DMS 273 treated with DMSO at 0.1 percent for 48 hours (cell line): ENCODE measurements at regions not wholly inside any gene's neighbourhood (a gene's known extent, or its start where the extent isn't known, plus 50 kb on each side); places are given as distances from the start of the nearest gene placed in this dataset.

Experiments
- DNase-seq: peaks from one replicate; lab custom pipeline; 2025; lab: John Stamatoyannopoulos, UW

DNA sequence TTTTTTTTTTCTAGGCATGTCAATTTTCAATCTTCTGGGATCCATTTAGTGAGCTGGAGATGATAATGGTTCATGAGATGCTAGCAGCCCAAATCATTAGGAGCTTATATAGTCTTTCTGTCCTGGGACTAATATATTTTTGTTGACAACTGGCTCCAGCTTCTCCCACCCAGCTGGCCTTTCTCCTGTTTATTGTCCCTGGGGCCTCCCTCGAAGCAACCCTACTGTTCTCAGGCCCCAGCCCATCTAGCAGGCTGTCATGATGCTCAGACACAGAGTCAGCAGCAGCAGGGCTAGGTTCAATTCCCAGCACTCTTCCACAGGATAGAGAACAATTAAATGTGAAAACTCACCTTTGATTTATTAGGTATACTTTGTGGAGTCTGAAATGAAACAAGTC lies 127.6 kb upstream of the MID1 start:
- DNase-seq = no peak

DNA sequence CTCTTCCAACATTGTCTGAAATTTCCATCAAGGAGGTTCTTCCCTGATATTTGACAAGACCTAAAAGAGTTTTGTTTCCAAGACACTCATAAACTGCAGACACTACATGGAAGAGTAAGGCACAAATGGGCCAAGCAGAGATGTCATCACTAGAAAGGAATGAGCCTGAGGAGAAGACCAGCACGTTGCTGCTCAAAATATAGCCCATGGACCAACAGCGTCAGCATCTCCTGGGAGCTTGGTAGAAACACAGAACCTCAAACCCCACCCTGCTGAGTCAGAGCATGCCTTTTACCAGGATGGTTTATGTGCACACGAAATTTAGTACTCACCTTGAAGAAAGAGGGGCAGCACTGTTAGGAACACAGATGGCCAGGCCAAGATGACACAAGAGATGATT lies 128.7 kb upstream of the MID1 start:
- no peak for DNase-seq

GRCh38 chrX:10750581-10750980 lies 130.2 kb upstream of the MID1 start:
- no peak for DNase-seq

DNA sequence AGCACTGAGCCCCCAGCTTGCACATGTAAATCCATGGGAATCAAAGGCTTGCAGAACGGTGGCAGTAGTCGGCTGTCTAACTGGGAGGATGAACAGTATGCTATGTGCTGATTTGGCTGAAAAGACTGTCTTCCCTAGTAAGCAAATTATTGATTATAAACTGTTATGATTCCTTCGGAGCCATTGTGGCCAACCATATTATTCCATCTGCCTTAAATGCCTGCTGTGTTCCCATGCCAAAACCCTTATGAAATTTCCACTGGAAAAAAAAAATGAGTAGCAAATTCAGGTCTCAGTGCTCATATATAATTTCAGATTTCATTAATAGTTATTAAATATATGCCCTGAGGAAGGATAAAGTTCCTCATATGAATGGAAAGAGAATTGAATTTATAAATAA lies 132.7 kb upstream of the MID1 start:
- DNase-seq = no peak

GRCh38 chrX:10754445-10754844 lies 134.1 kb upstream of the MID1 start:
- DNase-seq = no peak

DNA sequence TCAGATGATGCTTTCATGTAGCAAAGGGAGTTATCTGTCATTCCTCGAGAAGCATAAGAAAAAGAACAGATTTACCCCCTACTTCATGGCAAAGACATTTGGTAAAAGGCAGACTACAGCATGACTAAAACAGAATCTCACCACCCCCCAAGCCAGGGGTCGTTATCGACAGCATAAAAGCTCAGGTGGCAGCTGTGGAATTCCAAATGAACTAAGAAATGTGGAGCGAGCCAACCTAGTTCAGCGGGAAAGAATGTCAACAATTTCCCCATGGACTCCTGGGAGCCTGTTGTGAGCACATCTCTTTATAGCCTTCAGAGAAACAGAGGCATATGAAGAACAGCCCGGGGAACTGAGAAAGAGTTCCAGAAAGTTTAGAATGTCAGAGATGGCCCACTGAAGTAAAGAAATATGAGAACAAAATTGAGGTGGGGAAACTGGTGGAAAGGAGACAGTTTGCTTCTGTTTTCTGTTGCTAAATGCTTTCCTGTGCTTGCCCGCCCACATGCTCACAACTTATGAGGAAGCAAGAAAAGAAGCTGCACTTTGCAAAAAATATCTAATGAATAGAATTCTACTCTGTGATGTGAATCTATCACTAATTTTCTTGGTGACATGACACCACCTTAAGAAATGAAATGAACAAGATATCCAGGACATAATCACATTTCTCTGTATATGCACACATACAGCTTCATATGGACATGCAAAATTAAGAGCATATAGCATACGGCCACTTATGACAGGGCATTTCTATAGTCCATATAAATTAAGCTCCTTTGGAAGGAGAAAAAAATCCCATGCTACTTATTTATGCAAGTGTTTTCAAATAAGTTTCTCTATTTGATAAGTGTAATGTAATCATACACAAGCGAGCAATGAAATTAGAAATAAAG lies 135.3 kb upstream of the MID1 start:
- DNase-seq = no peak

DNA sequence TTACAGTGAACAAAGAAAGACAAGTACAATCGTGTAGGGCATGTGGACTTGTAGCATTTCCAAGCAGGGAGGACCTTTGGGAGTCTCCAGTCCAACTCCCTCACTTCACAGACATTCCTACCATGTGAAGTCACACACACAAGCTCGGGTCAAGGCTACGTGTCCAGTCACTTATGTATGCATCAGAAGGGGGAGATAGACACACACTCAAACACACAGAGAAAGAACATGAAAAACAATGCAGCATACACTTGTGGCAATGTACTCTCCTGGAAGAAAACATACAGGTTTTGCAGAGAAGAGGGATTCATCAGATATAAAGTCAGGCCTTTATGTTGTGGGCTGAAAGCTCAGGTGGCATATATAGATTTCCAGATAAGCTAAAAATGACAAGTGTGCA lies 136.1 kb upstream of the MID1 start:
- DNase-seq = no peak

- DNase-seq = no peak
Measured at GRCh38 chrX:10759141-10759799, 138.9 kb upstream of the MID1 start.

DNA sequence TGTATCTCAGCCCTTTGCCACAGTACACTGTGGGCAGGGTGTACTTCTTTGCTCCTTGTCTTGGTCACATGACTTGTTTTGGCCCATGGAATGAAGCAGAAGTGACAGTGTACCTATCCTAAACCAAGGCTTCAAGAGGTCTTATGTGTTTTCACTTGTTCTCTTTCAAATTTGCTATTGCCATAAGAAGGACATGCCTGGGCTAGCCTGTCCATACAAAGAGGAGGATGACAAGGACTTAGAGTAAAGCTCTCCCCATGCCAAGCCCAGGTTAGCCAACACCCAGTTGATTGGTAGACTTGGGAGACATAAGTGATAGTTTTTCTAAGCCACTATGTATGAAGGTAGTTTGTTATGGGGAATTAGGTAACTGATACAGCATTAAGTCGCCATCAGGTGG lies 141.1 kb upstream of the MID1 start:
- no peak for DNase-seq

DNA sequence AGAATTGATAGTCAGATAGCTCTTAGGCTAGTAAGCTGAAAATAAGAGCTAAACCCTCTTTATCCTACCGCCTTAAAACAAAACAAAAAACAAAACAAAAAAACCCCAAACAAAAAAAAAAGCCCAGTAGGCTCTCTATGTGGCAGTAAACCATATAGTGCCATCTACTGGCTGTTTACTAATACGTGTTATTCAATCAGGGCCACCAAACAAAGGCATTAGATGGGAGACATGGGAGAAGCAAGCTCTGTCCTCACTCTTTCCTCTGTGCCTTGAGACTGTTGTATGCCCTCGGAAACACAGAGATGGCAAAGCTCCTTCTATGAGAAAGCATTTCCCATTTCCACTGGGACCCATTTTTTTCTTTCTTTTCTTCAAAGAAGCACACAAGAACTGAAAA lies 148.8 kb upstream of the MID1 start:
- DNase-seq = peak; percentile 49

DNA sequence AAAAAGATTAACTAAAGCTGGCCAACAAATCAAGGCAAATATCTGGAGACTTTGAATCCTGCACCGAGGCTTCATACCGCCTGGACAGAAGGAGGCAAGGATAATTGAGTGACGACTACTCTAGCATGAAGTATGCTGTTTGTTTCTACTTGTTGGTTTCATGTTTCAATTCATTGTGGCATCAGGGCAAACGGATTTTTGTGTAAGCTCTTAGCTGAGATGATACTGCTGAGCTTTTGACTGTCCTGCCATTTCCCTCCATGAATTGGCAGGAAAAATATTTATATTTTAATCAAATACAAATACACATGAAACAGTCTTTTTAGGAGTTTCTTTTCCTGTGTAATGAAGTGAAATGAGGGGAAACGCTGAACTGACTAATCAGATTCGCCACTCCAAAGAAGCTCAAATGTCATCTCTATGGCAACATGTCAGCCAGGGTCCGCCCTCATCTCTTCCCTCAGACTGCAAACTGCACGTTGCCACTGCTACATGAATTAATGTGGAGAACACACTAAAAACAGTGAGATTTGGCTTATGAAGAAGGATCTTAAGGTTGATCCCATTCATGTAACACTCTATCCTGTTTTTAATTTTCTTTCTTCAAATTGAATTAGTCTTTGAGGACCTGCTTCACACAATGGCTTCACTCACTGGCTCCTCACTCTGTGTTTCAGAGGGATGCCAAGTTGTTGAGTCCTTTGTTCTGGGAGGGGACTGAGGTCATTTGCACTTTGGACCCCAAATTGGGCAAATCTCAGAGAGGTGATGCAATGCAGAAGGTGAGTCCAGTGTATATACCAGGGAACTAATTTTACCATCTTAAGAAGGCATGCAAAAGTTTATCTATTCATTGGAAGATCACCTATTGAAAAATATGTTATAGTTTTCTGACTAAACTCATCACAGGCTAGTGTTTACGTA lies 149.6 kb upstream of the MID1 start:
- peak; percentile 60 for DNase-seq

GRCh38 chrX:10773318-10773717 lies 152.9 kb upstream of the MID1 start:
- no peak for DNase-seq

DNA sequence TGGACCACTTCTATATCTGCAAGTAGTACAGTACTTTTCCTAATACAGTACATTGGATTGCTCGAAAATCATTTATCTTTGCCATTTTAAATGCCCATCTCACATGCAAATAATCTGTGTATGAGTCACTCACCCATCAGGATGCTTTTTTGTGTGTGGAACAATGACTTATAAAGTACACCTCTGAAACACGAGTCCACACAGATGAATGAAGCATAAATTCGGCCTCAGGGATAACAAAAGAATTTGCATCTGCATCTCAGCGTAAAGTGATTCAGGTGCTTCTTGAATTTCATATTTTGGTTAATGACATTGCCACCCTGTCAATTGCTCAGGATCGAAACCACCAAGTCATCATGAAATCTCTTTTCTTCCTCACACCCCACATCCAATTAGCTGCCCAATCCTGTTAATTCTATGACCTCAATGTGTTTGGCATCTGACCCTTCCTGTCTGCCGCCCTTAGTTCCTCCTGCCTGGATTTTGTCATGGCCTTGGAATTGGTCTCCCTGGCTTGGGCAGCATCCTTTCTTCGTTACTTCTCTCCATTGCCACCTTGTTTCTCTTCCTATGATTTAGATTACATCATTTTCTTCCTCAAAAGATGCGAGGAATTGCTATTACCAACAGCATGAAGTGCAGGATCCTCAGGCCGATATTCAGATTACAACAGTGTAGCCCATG lies 161.6 kb upstream of the MID1 start:
- DNase-seq = no peak

- no peak for DNase-seq
Measured at GRCh38 chrX:10783451-10783995, 163.1 kb upstream of the MID1 start.

GRCh38 chrX:10787264-10787663 lies 166.9 kb upstream of the MID1 start:
- no peak for DNase-seq

DNA sequence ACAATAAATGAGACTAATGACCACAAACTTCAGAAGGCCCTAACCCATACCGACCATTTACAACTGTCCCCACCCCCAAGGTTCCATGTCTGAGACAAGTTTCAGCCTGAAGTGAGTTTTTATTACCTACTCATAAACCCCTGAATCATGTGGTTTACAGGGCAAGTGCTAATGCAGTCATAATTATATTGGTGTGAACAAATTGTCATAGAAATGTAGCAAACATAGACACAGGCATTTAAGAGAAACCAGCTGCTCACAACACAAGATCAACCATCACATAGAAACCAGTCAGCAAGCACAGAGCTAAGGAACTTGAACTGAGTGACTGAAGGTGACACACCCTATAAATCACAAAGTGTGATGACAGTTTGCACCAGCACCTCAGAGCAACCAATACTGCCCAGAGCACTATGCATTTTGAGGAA lies 173.8 kb upstream of the MID1 start:
- DNase-seq = no peak

DNA sequence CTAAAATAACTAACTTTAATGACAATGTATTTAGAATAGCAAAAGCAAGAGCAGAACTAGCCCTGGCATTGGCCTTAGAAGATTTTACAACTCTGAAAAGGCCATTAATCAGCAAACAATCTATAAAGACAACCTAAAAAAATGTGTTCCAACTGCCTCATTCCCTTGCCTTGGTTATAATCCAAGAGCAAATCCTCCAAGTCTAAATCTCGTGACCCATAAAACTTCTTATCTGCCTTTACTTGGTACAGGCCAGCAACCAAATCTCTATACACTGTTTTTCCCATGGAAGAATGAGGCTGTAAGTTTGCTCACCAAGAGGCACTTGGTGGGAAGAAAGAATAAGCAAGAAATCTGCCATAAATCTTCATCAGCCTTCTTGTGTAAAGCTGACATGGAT lies 175.3 kb upstream of the MID1 start:
- no peak for DNase-seq

- DNase-seq = no peak
Measured at GRCh38 chrX:10797466-10797865, 177.1 kb upstream of the MID1 start.

DNA sequence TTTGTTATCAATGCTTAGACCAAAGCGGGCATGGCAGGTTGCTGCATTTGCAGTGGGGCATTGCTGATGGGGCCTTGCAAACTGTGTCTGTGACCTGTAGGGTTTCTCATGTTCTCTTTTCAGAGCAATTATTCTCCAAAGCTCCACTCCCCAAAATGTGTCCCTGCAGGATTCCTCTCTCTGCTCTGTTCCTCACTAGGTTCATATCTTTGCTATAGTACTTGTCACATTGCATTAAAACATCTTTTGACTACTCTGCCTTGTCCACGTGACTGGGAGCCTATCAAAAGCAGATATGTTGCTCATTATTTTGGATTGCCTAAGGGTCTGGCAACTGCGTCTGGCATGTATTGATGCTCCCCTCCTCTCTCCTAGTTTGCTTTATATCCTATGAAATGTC lies 177.7 kb upstream of the MID1 start:
- DNase-seq = no peak

DNA sequence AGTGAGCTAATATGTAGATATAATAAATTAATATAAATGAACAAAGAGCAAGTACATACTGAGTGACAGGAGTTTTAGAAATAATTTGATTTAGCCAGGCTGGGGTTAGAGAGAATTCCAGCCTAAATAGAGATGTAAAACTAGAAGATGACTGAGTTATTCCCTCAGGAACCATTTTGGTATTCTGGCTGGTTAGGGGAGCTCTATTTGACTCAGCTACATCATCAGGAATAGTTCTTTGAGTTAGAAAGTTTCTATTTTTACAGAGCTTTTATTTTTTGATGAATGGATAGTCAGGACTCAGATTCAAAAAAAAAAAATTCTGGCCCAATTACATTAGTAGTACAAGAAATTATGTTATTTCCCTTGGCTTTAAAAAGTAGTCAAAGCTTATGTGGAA lies 180.4 kb upstream of the MID1 start:
- no peak for DNase-seq

- DNase-seq = no peak
Measured at GRCh38 chrX:10811111-10811510, 190.7 kb upstream of the MID1 start.

DNA sequence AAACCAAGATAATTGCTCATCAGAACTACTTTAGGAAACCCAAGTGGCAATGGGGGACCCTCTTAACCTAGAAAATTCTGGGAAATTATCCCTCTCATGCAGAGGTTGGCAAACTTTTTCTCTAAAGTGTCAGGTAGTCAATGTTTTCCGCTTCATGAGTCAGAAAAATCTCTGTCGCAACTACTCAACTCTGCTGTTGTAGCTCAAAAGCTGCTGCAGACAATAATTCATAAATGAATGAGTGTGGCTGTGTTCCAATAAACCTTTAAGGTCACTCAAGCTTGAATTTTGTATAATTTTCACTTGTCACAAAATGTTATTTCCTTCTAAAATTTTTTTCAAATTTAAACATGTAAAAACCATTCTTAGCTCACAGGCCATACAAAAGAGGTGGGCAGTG lies 193.4 kb upstream of the MID1 start:
- DNase-seq = no peak
